ENCODE measurements at regions not wholly inside any gene's neighbourhood (a gene's known extent, or its start where the extent isn't known, plus 50 kb on each side); places are given as distances from the start of the nearest gene placed in this dataset.
A peak's percentile ranks its signal among the peaks of the same experiment; 100 is the strongest.

DNA sequence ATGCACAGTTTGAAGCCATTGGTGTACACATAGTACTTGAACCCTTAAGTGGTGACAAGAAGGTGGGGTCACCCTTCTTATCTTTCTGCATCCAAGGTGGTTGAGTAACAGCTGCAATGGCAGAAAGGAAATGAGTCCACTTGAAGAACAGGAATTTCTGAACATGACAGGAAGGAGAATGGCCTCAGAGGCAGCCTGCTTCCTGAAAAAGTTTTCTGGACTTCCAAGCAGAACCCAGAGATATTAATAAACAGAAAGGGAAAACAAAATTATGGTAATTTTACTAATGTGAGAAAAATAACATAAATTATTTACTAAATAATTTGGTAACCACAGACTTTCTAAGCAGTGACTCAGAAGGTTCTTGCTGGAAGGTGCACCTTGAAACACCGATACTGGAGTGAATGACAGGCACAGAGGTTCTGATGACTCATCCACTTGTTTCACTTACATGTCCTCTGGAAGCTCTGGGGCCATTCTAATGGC lies 119.9 kb upstream of the HS3ST1 start:
- DNase-seq = no peak

DNA sequence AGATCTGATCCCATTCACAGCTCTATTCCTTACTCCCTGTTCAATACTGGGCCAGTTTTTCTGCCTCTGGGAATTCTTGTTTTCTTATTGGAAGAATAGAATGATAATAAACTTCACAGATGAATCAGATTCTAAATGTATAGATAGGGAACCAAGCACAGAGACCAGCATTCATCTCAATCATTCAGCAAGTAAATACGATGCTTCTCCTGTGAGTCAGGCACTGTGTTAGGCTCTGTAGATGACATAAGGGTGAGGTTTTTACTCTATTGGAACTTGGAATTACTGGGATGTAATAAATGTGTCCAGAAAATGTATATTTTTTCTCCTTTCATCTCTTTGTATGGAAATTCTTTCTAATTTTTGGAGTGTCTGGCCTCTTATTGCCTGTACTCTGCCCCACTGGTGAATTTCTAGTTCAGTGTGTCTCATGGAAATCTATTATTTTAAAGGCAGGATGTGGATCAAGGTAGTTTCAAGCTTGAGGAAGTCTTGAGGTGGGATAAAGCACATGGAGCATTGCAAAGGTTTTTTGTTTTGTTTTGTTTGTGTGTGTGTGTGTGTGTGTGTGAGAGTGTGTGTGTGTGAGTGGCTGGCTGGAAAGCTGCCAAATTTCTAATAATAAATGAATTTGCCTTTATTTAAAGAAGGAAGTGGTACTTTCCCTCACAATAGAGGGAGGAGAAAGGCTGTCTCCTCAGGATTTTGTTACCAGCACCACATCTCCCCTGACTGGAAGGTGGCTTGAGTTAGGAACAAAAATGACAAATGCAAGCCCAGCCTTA lies 117.9 kb upstream of the HS3ST1 start:
- DNase-seq = peak; percentile 14

DNA sequence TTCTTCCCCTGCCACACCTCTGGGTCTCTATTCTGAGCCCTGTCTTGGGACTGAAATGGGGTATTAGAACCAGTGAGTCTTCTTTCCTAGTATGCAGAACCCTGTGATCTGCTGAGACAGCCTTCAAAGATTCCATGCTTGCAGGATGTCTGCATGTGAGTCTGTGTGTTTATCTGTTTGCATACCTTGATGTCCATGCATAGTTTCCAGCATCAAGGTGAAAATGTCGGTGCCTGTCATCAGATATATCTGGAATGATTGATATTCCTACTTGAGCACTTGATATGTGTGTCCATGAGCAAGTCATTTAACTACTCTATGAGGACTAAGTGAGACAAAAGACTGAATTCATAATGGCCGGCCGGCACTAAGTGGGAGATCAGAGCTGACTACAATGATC lies 117.0 kb upstream of the HS3ST1 start:
- no peak for DNase-seq

DNA sequence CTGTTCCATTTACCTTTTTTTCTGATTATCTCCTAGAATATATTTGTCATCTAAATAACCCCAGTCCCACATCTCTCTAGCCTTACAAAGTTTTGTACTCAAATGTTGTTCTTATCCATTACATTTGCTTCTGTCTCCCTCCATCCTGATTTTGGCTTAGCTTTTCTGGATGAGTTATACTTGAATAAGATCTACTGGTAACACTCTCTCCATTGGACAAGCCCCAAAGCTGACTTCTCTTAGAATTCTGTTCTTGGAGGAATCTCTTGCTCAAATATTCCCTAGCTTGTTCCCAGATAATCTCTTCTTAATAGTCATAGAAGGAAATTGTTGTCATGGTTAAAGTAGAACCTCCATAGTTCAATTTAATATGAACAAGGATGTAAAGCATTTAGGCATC lies 115.5 kb upstream of the HS3ST1 start:
- DNase-seq = no peak

DNA sequence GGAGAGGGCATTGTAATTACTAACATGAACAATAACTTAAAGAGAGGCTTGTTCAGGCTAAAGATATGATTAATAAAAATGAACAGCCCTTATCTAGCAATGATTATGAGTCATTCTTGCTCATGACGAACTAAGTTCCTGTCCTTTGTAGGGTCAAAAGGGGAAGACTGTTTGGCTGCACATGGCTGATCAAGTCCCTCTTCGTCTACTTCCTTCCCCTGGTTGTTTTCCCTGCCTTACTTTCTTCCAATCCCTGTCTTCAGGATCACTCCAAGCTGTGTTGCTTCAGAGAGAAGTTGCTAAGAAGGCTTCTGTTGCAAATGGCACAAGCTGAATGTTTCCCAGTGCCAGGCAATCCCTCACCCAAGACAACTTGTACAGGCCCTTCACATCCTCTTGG lies 115.0 kb upstream of the HS3ST1 start:
- DNase-seq = peak; percentile 74

DNA sequence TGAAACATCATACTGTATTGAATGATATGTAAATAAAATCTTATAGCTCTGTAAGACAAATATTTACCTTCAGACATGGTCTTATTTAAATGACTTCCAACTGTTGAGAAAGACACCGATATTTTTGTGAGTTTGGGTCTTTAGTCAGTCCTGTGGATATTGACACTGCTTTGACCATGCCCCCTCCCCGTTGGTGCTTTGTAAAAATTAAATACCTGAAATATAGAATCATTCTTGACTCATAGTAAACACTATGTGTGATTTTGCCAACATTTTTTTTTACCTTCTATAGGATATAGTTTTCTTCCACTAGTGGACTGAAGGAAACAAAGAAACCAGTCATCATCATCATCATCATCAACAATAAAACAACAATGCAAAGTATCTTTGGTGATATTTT lies 114.3 kb upstream of the HS3ST1 start:
- DNase-seq = no peak

DNA sequence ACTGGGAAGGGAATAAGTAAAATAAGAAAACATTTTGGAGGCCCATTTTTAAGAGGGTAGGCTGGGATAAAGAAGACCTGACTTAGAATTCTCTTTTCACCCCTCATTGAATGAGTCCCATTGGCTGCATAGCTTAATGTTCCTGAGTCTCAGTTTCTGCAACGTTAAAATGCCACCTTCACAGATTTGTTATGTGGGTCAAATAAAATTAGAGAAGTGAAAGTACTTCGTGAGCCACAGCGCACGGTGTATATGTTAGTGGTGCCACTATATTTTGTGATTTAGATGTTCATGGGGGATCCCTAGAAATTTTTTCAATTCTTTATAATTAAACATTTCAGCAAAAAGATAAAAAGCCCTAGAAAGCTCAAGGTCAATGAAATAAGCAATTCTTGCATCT lies 109.2 kb upstream of the HS3ST1 start:
- DNase-seq = peak; percentile 5

DNA sequence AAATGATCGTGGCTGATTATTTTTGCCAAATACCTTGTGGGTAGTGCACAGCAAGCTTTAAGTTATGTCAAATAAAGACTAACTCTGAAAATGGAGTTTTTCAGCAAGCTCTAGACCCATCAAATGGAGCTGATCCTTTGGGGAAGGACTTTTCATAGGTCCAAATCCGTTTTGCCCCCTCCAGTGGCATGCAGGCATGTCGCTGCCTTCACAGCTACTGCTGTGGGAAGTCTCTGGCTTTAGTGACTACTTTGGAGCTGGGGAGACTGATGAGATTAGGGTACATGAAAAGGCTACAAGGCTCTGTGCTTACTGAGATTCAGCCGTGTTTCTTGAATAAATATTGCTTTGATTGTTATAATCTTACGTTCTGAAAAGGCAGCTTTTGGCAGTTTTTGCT lies 106.6 kb upstream of the HS3ST1 start:
- DNase-seq = no peak

DNA sequence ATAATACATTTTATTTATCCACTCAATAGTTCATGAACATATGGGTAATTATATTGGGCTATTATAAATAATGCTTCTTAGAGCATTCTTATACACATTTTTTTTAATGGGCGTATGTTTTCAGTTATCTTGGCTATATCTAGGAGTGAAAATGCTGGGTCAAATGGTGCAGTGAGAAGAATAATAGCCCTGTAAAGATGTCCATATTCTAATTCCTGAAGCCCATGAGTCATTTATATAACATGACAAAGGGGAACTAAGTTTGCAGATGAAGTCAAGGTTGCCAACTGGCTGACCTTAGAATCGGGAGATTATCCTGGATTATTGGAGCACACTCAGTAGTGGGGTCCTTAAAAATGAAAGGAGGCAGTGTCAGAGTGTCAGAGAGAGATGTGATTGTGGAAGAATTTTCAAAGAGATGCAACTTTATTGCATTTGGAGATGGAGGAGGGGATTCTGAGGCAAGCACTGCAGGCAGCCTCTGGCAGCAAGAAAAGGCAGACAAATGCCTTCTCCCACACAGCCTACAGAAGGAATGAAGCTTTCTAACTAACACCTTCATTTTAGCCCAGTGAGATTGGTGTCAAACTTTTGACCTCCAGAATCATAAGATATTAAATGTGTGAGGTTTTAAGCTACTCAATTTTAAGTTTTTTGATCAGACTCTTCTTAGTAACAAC lies 106.1 kb upstream of the HS3ST1 start:
- DNase-seq = no peak

DNA sequence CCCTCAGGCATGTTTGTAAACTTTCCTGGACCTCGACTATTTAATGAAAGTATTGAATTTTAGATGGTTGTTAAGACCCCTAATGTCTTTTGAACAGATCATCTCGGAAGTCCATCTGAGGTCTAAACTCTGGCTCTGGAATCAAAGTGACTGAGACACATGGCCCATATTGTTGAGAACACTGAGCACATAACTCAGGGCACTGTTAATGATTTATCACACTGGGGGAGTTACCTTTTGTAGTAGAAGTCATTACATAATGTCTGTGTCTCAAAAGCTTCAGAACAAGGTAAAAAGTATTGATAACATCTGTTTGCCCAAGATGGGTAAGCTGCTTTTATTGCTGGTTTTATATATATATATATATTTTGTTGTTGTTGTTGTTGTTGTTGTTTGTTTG lies 103.4 kb upstream of the HS3ST1 start:
- no peak for DNase-seq

DNA sequence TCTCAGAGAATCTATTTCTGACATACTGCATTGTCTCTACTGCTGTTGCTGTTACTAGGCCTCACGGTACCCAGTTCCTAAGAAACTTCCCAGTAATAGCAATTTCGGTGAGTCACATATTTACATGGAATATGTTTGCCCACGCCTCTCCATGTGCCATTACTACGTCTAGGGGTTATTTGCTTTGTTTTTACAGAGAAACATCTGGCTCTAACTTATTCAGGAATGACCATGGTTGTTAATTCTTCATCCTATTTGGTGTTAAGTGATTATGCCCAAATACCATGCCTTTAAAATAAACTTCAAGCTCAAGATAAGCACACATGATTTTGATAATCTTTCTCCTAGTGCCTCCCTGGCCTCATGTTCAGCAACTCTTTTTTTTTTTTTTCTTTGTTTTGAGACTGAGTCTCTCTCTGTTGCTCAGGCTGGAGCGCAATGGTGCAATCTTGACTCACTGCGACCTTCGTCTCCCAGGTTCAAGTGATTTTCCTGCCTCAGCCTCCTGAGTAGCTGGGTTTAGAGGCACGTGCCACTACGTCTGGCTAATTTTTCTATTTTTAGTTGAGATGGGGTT lies 101.0 kb upstream of the HS3ST1 start:
- no peak for DNase-seq

DNA sequence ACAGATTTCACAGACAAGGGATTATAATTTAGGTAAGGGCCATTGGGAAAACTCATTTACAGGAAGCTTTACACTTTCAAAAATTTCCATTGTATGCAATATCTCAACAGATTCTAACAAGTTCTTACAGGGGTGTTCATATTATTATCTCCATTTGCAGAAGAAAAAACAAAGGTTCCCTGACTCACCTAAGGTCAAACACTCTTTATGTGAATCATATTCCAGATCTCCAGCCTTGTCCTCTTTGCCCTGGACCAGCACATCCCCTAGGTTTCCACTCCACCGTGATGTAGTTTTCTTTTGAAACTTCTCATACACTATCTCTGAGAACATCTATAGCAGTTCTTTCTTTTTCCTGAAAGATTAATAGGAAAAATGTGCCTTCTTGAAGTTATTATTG lies 96.4 kb upstream of the HS3ST1 start:
- no peak for DNase-seq

DNA sequence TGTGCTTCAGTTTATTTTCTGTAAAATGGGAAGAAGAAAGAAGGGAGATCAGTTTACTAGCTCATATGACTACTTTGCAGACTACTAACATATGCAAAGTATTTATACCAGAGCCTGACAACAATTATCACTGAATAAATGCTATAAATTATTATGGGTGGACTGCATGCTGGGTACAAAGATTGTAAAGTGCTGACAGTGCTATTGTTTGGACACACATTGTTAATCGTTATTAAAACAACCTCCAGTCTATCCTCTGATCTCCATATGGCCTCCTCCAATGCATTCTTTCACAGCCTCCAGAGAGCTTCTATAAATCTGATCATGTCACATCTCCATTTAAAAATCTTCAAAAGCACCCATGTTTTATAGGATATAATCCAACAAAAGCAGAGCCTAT lies 90.1 kb upstream of the HS3ST1 start:
- DNase-seq = no peak

DNA sequence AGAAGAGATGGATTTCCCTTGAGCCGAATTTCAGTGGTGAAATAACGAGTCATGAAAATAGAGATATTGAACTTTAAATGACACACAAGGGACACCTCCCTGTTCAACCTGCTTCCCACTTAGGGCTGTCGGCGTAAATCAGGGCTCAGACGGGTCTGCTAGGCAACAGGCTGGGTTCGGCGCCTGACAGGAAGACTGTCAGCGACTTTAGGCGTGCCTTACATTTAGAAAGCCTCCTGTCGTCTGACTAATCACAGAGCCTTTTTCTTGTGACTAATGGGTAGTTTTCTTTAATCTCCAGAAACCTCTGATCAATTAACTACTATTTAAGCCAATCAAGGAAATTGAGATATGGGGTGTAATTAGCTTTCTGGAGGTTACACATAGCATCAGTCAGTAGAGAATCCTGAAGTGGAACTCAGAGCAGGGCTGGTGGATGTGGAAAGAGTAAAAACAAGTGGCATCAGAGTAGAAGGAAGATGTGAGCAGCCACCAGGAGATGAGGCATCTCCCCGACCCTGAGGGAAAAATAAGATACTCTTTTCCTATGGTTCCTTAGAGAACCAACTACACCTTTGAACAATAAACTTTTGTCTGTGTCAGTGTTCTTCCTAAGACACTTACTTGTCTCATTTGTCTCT lies 86.2 kb upstream of the HS3ST1 start:
- DNase-seq = no peak

DNA sequence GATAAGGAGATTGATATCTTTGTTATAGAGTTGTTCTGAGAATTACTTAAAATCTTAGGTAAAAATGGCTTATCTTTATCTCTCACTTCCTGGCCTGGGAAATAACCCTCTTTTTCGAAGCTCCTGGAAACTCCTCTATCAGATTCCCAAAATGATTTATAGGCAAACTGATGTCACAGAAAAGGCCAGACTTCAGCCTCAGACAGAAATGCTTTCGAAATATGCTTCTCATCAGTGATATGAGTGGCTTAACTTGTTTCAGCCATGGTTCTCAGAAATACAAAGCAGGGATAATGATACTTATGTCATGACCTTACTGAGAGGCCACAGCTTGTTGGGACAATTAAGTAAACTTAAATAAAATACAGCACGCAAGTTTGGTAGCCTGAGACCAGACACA lies 85.3 kb upstream of the HS3ST1 start:
- no peak for DNase-seq

DNA sequence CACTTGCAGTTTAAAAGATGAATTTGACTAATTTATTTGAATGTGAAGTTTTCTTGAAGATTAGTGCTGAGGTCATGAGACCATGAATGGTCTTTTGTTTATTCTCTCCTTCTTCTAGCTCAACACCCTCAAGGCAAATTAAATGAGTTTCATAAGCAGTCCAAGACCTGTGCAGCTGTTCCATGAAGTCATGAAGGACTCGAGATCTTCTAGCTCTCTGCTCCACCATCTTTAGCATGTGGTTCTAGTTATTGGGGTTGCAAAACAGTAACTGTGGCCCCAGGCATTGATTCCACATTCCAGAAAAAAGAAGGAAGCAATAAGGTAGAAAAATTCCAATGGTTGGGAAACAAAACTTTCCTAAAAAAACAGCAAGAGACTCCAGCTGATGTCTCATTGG lies 84.2 kb upstream of the HS3ST1 start:
- no peak for DNase-seq

DNA sequence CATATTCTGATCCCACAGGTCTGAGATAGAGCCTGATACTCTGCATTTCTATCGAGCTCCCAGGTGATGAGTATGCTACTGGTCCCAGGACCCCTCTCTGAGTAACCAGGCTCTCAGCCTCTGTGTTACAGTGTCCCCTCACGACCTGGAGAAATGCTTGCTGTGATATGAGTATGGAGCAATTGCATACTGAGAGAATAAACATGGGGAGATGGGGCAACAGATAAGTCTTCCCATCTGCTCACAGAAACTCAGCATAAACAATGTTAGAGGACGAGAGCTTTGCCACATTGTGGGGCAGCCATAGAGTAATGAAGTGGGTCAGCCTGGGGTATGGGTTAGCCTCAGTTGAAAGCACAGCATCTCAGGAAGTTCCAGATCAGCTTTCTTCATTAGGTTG lies 82.6 kb upstream of the HS3ST1 start:
- no peak for DNase-seq

DNA sequence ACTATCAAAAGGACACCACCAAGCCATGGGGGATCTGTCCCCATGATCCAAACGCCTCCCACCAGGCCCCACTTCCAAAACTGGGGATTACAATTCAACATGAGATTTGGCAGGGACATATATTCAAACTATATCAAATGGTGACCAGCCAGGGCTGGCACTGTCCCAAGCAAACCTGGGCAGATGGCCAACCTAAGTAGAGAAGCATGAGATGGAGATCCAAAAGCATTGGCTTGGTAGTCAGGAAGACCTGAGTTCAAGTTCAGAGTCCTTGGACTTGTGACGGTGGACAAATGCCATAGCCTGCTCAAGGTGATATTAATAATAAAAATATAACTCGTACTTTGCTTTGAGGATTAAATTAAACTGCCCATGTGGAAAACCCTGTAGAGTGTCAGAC lies 79.2 kb upstream of the HS3ST1 start:
- no peak for DNase-seq

DNA sequence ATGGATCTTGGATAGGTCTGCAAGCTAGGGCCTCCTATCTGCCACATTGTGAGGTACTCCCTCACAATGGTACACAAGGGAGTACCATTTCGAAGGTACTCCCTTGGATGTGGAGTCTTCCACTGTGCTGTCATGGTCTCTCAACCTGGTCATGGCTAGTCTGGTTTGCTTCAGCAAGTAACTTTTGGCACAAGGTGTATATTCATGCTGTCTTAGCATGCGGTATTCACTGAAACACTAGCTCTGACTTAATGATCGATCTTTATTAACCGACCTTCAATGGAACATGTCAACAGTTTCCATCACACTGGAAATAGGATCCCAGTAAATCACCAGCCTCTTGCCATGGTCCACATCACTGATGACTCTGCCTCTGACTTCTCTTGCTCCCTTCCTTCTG lies 77.5 kb upstream of the HS3ST1 start:
- no peak for DNase-seq

DNA sequence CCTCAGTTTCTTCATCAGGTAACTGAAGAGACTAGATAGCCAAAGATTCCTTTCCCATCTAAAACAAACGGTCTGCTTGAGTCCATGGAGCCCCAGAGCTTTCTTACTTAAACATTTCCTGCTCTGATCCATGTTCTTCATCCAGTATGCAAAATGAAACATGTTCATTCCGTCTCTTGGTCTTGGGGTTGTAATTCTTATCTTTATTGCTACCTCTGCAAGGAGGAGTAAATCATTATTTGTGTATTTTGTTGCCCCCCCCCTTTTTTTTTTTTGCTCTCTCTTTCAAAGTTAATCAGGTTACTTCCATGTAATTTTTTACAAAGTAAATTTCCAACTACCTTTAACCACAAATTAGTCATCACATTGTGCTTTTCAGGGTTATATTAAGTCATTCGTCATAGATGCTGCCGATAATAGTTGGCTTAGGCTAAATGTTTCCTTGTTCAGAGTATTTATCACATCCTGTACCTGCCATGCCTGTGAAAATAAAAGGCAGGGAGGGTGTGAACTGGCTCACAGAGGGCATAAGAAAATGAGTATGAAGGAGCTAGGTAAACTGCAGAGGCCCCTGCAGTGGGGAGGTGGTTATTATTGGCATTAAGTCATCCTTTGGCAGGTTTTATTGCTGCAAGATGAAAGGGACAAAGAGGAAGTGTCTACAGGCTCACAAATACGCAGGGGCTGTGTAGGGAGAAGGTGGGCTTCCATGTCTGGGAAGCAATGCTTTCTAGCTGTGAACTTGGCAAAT lies 76.7 kb upstream of the HS3ST1 start:
- DNase-seq = no peak

DNA sequence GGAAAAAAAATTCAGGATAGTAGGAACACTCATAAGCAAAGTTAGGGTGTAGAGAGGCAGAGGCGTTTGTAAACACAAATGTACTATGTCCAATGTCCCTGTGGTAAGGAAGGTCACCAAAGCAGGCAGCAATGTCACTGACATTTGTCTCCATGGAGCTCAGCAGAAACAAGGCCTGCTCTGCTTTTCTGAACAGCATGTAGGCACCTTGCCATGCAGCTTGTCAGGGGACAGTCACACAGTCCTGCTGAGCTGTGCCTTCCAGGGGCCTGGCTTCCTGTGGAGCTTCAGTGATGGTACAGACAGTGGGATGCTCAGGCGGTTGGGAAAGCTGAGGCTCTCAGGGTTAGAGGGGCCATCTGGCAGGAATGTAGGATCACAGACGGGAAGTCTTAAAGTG lies 74.5 kb upstream of the HS3ST1 start:
- DNase-seq = no peak

DNA sequence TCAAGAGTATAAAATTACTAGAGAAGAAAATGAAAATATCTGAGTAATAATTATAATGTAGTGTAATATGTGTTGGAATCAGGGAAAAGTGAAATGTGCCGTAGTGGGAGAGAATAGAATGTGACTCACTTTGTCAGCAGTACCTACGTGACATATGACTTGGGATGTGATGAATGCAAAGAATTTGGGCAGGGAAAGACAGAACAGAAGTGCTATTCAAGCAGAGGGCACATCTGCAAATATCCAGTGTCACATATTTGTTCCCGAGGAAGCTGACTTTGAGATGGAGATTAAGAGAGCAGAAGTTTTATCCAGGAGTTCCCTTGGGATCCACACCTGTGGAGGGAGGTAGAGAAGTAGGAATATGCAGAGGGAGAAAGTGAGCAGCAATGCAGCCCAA lies 69.3 kb upstream of the HS3ST1 start:
- no peak for DNase-seq

DNA sequence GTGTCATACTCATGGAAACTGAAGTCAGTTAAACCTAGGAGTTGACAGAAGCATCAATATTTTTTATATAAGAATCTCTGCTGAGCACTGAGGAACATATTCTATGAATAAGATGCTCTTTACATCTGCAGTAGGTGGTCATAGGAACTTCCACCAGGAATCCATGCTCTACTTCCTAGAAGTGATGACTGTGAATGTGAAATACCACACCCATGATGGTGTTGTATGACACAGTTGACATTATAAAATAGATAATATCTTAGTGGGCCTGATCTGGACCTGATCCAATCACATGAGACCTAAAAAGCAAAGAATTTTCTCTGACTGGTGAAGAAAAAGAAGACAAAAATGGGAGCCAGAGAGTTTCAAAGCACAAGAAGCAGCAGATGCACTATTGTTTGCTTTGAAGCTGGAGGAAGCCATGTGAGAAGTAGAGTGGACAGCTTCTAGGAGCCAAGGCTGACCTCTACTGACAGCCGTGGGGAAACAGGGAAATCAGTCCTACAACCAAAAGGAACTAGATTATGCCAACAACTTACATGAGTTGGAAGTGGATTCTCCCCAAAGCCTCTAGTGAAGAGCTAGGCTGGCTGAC lies 68.6 kb upstream of the HS3ST1 start:
- DNase-seq = peak; percentile 48
